IMR-90 (cell line): ENCODE measurements at regions not wholly inside any gene's neighbourhood (a gene's known extent, or its start where the extent isn't known, plus 50 kb on each side); places are given as distances from the start of the nearest gene placed in this dataset.

ENCODE experiments used
- ATAC-seq: fragments of 200-7000 bp; cut with Tn5 transposase; 2 replicates; pipeline ENCODE4 v1.9.1; 2020; ENCODE audit warnings: low read depth, mild to moderate bottlenecking, moderate library complexity
- BruUV-seq: library from RNA; stranded (reverse); fragments of 400-500 nt; replicated peaks from 2 replicates; lab custom pipeline; 2021; lab: Mats Ljungman, UMichigan
- CTCF ChIA-PET: fragments of 300-600 bp; formaldehyde crosslinking; extraction: SDS; loops from one replicate; lab custom pipeline; 2021; ENCODE audit warnings: antibody characterized with exemption; lab: Yijun Ruan, JAX
- POLR2A ChIA-PET: fragments of 300-600 bp; sonication (Branson Sonifier 250); formaldehyde crosslinking; loops from one replicate; lab custom pipeline; 2022; ENCODE audit warnings: antibody characterized with exemption; ENCODE audit not compliant: unreplicated experiment; lab: Charles Lee
- DNase-seq: peaks from one replicate; pipeline ENCODE4 v3.0.0; 2013
- H2AFZ ChIP-seq: replicated peaks from 2 replicates; pipeline ENCODE3; 2013; ENCODE audit warnings: low read length, mild to moderate bottlenecking; ENCODE audit not compliant: poor library complexity
- H2AK5ac ChIP-seq: 2 replicates; pipeline ENCODE4 v1.6.1; 2013; ENCODE audit warnings: low read depth, low read length, inconsistent platforms
- H2AK9ac ChIP-seq: replicated peaks from 2 replicates; pipeline ENCODE3; 2013; ENCODE audit warnings: mild to moderate bottlenecking, low read depth, low read length, moderate library complexity; ENCODE audit not compliant: poor library complexity
- H2BK120ac ChIP-seq: 2 replicates; pipeline ENCODE4 v1.6.1; 2013; ENCODE audit warnings: low read depth, low read length, inconsistent platforms
- H2BK15ac ChIP-seq: 3 replicates; pipeline ENCODE4 v1.6.1; 2013; ENCODE audit warnings: low read depth, low read length, inconsistent platforms
- H2BK20ac ChIP-seq: 2 replicates; pipeline ENCODE4 v1.6.1; 2013; ENCODE audit warnings: low read depth, mild to moderate bottlenecking, inconsistent platforms, low read length, moderate library complexity
- H2BK5ac ChIP-seq: 2 replicates; pipeline ENCODE4 v1.6.1; 2013; ENCODE audit warnings: mild to moderate bottlenecking, low read depth, low read length, inconsistent platforms; ENCODE audit not compliant: poor library complexity, severe bottlenecking
- H3K14ac ChIP-seq: replicated peaks from 2 replicates; pipeline ENCODE4 v1.6.1; 2013; ENCODE audit warnings: low read depth, low read length, inconsistent platforms
- H3K18ac ChIP-seq: 2 replicates; pipeline ENCODE4 v1.6.1; 2013; ENCODE audit warnings: low read depth, low read length, control low read depth
- H3K23ac ChIP-seq: 2 replicates; pipeline ENCODE4 v1.6.1; 2013; ENCODE audit warnings: low read depth, low read length, inconsistent platforms
- H3K27ac ChIP-seq: 2 replicates; pipeline ENCODE4 v1.5.1; 2013; ENCODE audit warnings: mild to moderate bottlenecking, control low read depth, low read length; ENCODE audit not compliant: insufficient read depth
- H3K27me3 ChIP-seq: 2 replicates; pipeline ENCODE4 v1.6.1; 2013; ENCODE audit warnings: low read length; ENCODE audit not compliant: control insufficient read depth, insufficient read depth
- H3K36me3 ChIP-seq: 2 replicates; pipeline ENCODE4 v1.6.1; 2013; ENCODE audit warnings: low read length, mixed read lengths; ENCODE audit not compliant: control insufficient read depth, insufficient read depth
- H3K4ac ChIP-seq: 2 replicates; pipeline ENCODE4 v1.6.1; 2013; ENCODE audit warnings: low read depth, low read length, inconsistent platforms
- H3K4me1 ChIP-seq: 2 replicates; pipeline ENCODE4 v1.6.1; 2013; ENCODE audit warnings: low read length, mixed read lengths; ENCODE audit not compliant: control insufficient read depth, insufficient read depth
- H3K4me2 ChIP-seq: 2 replicates; pipeline ENCODE4 v1.6.1; 2013; ENCODE audit warnings: low read depth, mild to moderate bottlenecking, control low read depth, low read length, moderate library complexity
- H3K4me3 ChIP-seq: 2 replicates; pipeline ENCODE4 v1.5.1; 2013; ENCODE audit warnings: low read depth, mild to moderate bottlenecking, control low read depth, low read length, moderate library complexity; ENCODE audit not compliant: insufficient read depth
- H3K56ac ChIP-seq: 2 replicates; pipeline ENCODE4 v1.6.1; 2013; ENCODE audit warnings: low read length, inconsistent platforms; ENCODE audit not compliant: insufficient read depth; ENCODE audit errors: extremely low read depth
- H3K79me1 ChIP-seq, 2 experiments: 2 replicates each; pipeline ENCODE4 v1.6.1; 2013; ENCODE audit warnings: low read length in 2 of 2, inconsistent platforms in 1 of 2, low read depth in 1 of 2
- H3K9ac ChIP-seq: 2 replicates; pipeline ENCODE4 v1.6.1; 2013; ENCODE audit warnings: low read depth, low read length, control low read depth
- H3K9me1 ChIP-seq: 2 replicates; pipeline ENCODE4 v1.6.1; 2013; ENCODE audit warnings: low read length, inconsistent platforms; ENCODE audit not compliant: insufficient read depth
- H3K9me3 ChIP-seq: 2 replicates; pipeline ENCODE4 v1.6.1; 2013; ENCODE audit warnings: low read length; ENCODE audit not compliant: control insufficient read depth, insufficient read depth
- H4K20me1 ChIP-seq: 2 replicates; pipeline ENCODE4 v1.6.1; 2013; ENCODE audit warnings: low read length, inconsistent platforms; ENCODE audit not compliant: insufficient read depth
- H4K5ac ChIP-seq: 2 replicates; pipeline ENCODE4 v1.6.1; 2013; ENCODE audit warnings: mild to moderate bottlenecking, low read depth, low read length, control low read depth
- H4K8ac ChIP-seq, 2 experiments: 2 replicates each; pipeline ENCODE4 v1.6.1; 2013; ENCODE audit warnings: low read depth in 2 of 2, low read length in 2 of 2, control low read depth in 1 of 2, inconsistent platforms in 1 of 2
- H4K91ac ChIP-seq: 2 replicates; pipeline ENCODE4 v1.6.1; 2013; ENCODE audit warnings: low read depth, low read length, inconsistent platforms; ENCODE audit not compliant: insufficient read depth
- BHLHE40 ChIP-seq: fragments of 150-350 bp; IDR thresholded peaks from 2 replicates; pipeline ENCODE4 v1.6.1; 2016; ENCODE audit warnings: mild to moderate bottlenecking, low read depth, low read length
- CEBPB ChIP-seq: IDR thresholded peaks from 2 replicates; pipeline ENCODE4 v1.6.1; 2012; ENCODE audit warnings: low read depth, low read length, improper control_type of control experiment
- CHD1 ChIP-seq: IDR thresholded peaks from 2 replicates; pipeline ENCODE4 v1.6.1; 2012; ENCODE audit warnings: low read depth, low read length, improper control_type of control experiment
- CTCF ChIP-seq: conservative IDR thresholded peaks from 2 replicates; pipeline ENCODE4 v1.5.1; 2012; ENCODE audit warnings: mild to moderate bottlenecking, low read depth, low read length, improper control_type of control experiment
- ELK1 ChIP-seq: fragments of 150-350 bp; IDR thresholded peaks from 2 replicates; pipeline ENCODE4 v1.6.1; 2016; ENCODE audit warnings: low read depth, mild to moderate bottlenecking, low read length, moderate library complexity, borderline replicate concordance
- MAFK ChIP-seq: IDR thresholded peaks from 2 replicates; pipeline ENCODE4 v1.6.1; 2012; ENCODE audit warnings: low read depth, low read length, improper control_type of control experiment
- MAZ ChIP-seq: IDR thresholded peaks from 2 replicates; pipeline ENCODE4 v1.6.1; 2012; ENCODE audit warnings: low read depth, mild to moderate bottlenecking, low read length, improper control_type of control experiment, moderate library complexity, borderline replicate concordance
- NFE2L2 ChIP-seq: fragments of 150-350 bp; IDR thresholded peaks from 2 replicates; pipeline ENCODE4 v1.6.1; 2016; ENCODE audit warnings: low read depth, mild to moderate bottlenecking, low read length
- POLR2A ChIP-seq: IDR thresholded peaks from 2 replicates; pipeline ENCODE4 v1.6.1; 2012; ENCODE audit warnings: mild to moderate bottlenecking, low read depth, low read length
- RAD21 ChIP-seq: IDR thresholded peaks from 2 replicates; pipeline ENCODE4 v1.6.1; 2012; ENCODE audit warnings: low read length, improper control_type of control experiment
- RCOR1 ChIP-seq: IDR thresholded peaks from 2 replicates; pipeline ENCODE4 v1.6.1; 2012; ENCODE audit warnings: mild to moderate bottlenecking, low read length, improper control_type of control experiment; ENCODE audit not compliant: insufficient replicate concordance
- RFX5 ChIP-seq: IDR thresholded peaks from 2 replicates; pipeline ENCODE4 v1.8.0; 2012; ENCODE audit warnings: low read depth, mild to moderate bottlenecking, low read length, moderate library complexity
- SMC3 ChIP-seq: fragments of 150-350 bp; IDR thresholded peaks from 2 replicates; pipeline ENCODE4 v1.6.1; 2016; ENCODE audit warnings: low read depth, mild to moderate bottlenecking, antibody characterized with exemption, low read length, moderate library complexity
- USF2 ChIP-seq: fragments of 150-350 bp; IDR thresholded peaks from 2 replicates; pipeline ENCODE4 v1.6.1; 2017; ENCODE audit warnings: mild to moderate bottlenecking, antibody characterized with exemption, low read length, low read depth
- WGBS, 2 experiments: methylation state at CpG; one replicate each; pipeline versions ENCODE4 v1.1.5 to v1.1.7; 2013; ENCODE audit warnings: missing lambda C conversion rate in 2 of 2; ENCODE audit not compliant: insufficient read length in 1 of 2; ENCODE audit errors: extremely low coverage in 2 of 2; 5-methylcytosine and 5-hydroxymethylcytosine counted together
- dilution Hi-C: fragments of 300-500 bp; cut with HindIII; formaldehyde crosslinking; loops from one replicate; pipeline ENCODE4 v1.14.3; 2018; ENCODE audit warnings: low sequenced_read_pairs; ENCODE audit not compliant: unreplicated experiment
- in situ Hi-C: fragments of 300-500 bp; cut with MboI; formaldehyde crosslinking; loops from 3 replicates; pipeline ENCODE4 v1.14.3; 2019; ENCODE audit warnings: low sequenced_read_pairs, inconsistent platforms, mixed read lengths
- intact Hi-C: fragments of 100-400 bp; cut with micrococcal nuclease; formaldehyde crosslinking; loops from 2 replicates; pipeline ENCODE4 v1.10.0; 2022

GRCh38 chr6:100144991-100145390 is 151.0 kb upstream of the MCHR2 start:
- H3K36me3 ChIP-seq: no peaks in the 10 kb centered on the region
- no peaks in the 10 kb centered on the region for H3K9me1 ChIP-seq
- no peaks in the 10 kb centered on the region for H4K20me1 ChIP-seq
- H2BK20ac ChIP-seq: no peak overlapping the region
- H2BK120ac ChIP-seq: no peak overlapping the region
- DNase-seq (no peak), ATAC-seq (no peak)
- intact Hi-C loops (loop anchor here (10.0 kb wide), 1 partner anchor 1090 kb away; no protein-coding TSS in a partner anchor), dilution Hi-C loops (no loop called here), in situ Hi-C loops (no loop called here)
- no peak overlapping the region for H3K18ac ChIP-seq
- ChIA-PET POLR2A (no interaction called here), CTCF (interaction anchor here (1.4 kb wide), 1 partner anchor 15 kb away, joined by 3 read pairs; no protein-coding TSS in a partner anchor)
- no peak for TF ChIP-seq SMC3
- no peak for TF ChIP-seq MAFK
- no peak for TF ChIP-seq POLR2A
- TF ChIP-seq USF2: no peak
- no peak for TF ChIP-seq CHD1
- no peak for TF ChIP-seq RFX5
- TF ChIP-seq BHLHE40: no peak
- no peak for TF ChIP-seq CTCF
- no peak for TF ChIP-seq NFE2L2
- TF ChIP-seq MAZ: no peak
- no peak for TF ChIP-seq CEBPB
- no peak for TF ChIP-seq RCOR1
- TF ChIP-seq ELK1: no peak
- TF ChIP-seq RAD21: no peak
- no peak overlapping the region for H3K56ac ChIP-seq
- no peak overlapping the region for H3K4me2 ChIP-seq
- H2AK5ac ChIP-seq: no peak overlapping the region
- no peaks in the 10 kb centered on the region for H3K79me1 ChIP-seq
- no peak overlapping the region for H3K23ac ChIP-seq
- H3K9ac ChIP-seq: no peak overlapping the region
- H3K27me3 ChIP-seq: peaks cover 20% of the 10 kb centered on the region
- H2AK9ac ChIP-seq: no peak overlapping the region
- no peak overlapping the region for H2BK5ac ChIP-seq
- no peaks in the 10 kb centered on the region for H3K4me1 ChIP-seq
- H3K27ac ChIP-seq: no peak overlapping the region
- H3K14ac ChIP-seq: no peak overlapping the region
- no peak overlapping the region for H4K5ac ChIP-seq
- no peaks in the 10 kb centered on the region for H3K9me3 ChIP-seq
- no peak overlapping the region for H4K8ac ChIP-seq
- no peak overlapping the region for H2AFZ ChIP-seq
- H3K4ac ChIP-seq: no peak overlapping the region
- H3K4me3 ChIP-seq: no peak overlapping the region
- BruUV-seq: no TSS peak
- H2BK15ac ChIP-seq: no peak overlapping the region
- no peak overlapping the region for H4K91ac ChIP-seq
- WGBS, 2 experiments: 100% methylated on average over 1 of the region's 2 CpGs; no CpG with 5 or more reads in 1 of the 2 experiments
